ENCODE measurements at regions not wholly inside any gene's neighbourhood (a gene's known extent, or its start where the extent isn't known, plus 50 kb on each side); places are given as distances from the start of the nearest gene placed in this dataset.

DNA sequence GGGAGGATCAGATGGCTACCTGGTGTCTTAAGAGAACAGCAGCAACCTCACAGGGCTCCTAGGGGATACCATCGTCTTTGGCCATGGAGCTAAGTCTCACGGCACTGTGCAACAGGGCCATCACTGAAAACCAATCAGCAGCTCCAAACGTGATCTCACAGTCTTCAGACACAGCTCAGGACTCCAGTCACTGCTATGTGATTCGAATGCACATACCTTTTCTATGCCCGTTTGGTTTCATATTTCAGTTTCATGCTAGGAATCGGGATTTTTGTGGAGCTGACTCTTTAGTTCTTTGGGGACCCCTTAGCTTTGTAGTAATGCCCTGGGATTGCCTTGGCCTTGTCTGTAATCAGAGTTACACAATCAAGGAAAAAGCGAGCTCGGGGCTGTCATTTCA is 162.8 kb upstream of the CDH11 start:
- CTCF ChIA-PET (ENCODE audit: partially characterized antibody), result interaction anchor here (0.8 to 1.1 kb wide), 2 partner anchors 84 to 741 kb away, joined by 3 read pairs; no protein-coding TSS in a partner anchor
- Histone ChIP-seq H3K4me1 (replicated peaks in 1 of 4; ENCODE audit: control insufficient read depth in 3 of 4, insufficient read depth in 4 of 4, low read length in 3 of 4) (peaks cover 9 to 21% (median 16%) of the 10 kb centered on the region in 4 experiments), H3K23ac (ENCODE audit: insufficient read length) (no peak overlapping the region), H3K9ac (replicated peaks in 1 of 4; ENCODE audit: extremely low read depth in 1 of 4, low read depth in 3 of 4, low read length in 3 of 4) (no peak overlapping the region), H3K4me3 (ENCODE audit: extremely low read depth in 1 of 4, insufficient read depth in 2 of 4, low read depth in 3 of 4, low read length in 4 of 4) (no peak overlapping the region), H3K9me3 (ENCODE audit: insufficient read depth in 2 of 2, low read depth in 1 of 2, low read length in 1 of 2) (no peaks in the 10 kb centered on the region), H3K4ac (replicated peaks; ENCODE audit: insufficient read length, low read depth, low read length) (no peak overlapping the region), H4K20me1 (replicated peaks in 1 of 2; ENCODE audit: control insufficient read depth in 1 of 2, insufficient read depth in 2 of 2, low read length in 2 of 2) (no peaks in the 10 kb centered on the region), H3K27me3 (replicated peaks in 1 of 4; ENCODE audit: control insufficient read depth in 3 of 4, extremely low read depth in 1 of 4, insufficient read depth in 3 of 4, low read length in 3 of 4) (no peaks in the 10 kb centered on the region), H2BK15ac (ENCODE audit: low read length) (no peak overlapping the region), H3K4me2 (ENCODE audit: insufficient read depth in 1 of 2, low read depth in 2 of 2, low read length in 2 of 2) (no peak overlapping the region), H2BK120ac (replicated peaks; ENCODE audit: low read depth, low read length) (no peak overlapping the region), H3K23me2 (ENCODE audit: low read depth, low read length) (no peaks in the 10 kb centered on the region), H2BK20ac (ENCODE audit: low read length) (no peak overlapping the region), H4K8ac (ENCODE audit: extremely low read depth, insufficient read depth, low read length) (no peak overlapping the region), H3K56ac (replicated peaks; ENCODE audit: insufficient read length, low read depth, low read length) (no peak overlapping the region), H3K18ac (ENCODE audit: extremely low read depth, low read length) (no peak overlapping the region; the same call in 1 of the 2 replicates), H3K14ac (ENCODE audit: insufficient read length) (no peak overlapping the region), H3K79me2 (ENCODE audit: control insufficient read depth in 1 of 2, insufficient read depth in 2 of 2, low read length in 2 of 2) (no peaks in the 10 kb centered on the region), H2AK5ac (ENCODE audit: low read depth, low read length) (no peak overlapping the region), H3K27ac (ENCODE audit: low read depth, low read length) (no peak overlapping the region), H3K79me1 (ENCODE audit: low read depth, low read length) (no peaks in the 10 kb centered on the region), H4K91ac (replicated peaks; ENCODE audit: insufficient read length, low read length) (no peak overlapping the region), H2AFZ (ENCODE audit: low read length) (peak overlapping the region; percentile 5; the same call in 1 of the 2 replicates), H2BK12ac (ENCODE audit: low read depth, low read length) (0 out of 2 replicates have a peak overlapping the region, but pooled peaks have one; percentile 51), H4K5ac (ENCODE audit: insufficient read length, low read depth, low read length) (no peak overlapping the region), H3K36me3 (ENCODE audit: control insufficient read depth in 2 of 4, insufficient read depth in 4 of 4, low read length in 3 of 4) (no peaks in the 10 kb centered on the region), H2BK5ac (ENCODE audit: low read depth, low read length) (no peak overlapping the region)
- POLR2A ChIA-PET (ENCODE audit: partially characterized antibody), result interaction anchor here (1.1 to 3.2 kb wide), 2 partner anchors 49 to 51 kb away, joined by 3 to 10 read pairs; no protein-coding TSS in a partner anchor
- DNase-seq (ENCODE audit: low read depth in 1 of 2, low spot score in 2 of 2) (no peak), FAIRE-seq (no peak)
- no peak for TF ChIP-seq POLR2AphosphoS5 (IDR thresholded peaks at IDR 0.05; ENCODE audit: low read depth, low read length)
- no peak for TF ChIP-seq SUZ12 (IDR thresholded peaks at IDR 0.05; ENCODE audit: low read length)
- no peak for TF ChIP-seq BRCA1 (IDR thresholded peaks at IDR 0.05; ENCODE audit: low read depth, low read length)
- TF ChIP-seq EGR1 (IDR thresholded peaks at IDR 0.05; ENCODE audit: borderline replicate concordance, low read depth, low read length), result no peak
- no peak for TF ChIP-seq CTBP2 (IDR thresholded peaks at IDR 0.05; ENCODE audit: borderline replicate concordance, insufficient read depth, insufficient read length, low read length)
- TF ChIP-seq SP2 (IDR thresholded peaks at IDR 0.05; ENCODE audit: low read length), result no peak
- no peak for TF ChIP-seq TBP (IDR thresholded peaks at IDR 0.05; ENCODE audit: low read depth, low read length)
- TF ChIP-seq BACH1 (IDR thresholded peaks at IDR 0.05; ENCODE audit: low read length), result no peak
- TF ChIP-seq USF2 (IDR thresholded peaks at IDR 0.05; ENCODE audit: low read length), result no peak
- no peak for TF ChIP-seq CREB1 (IDR thresholded peaks at IDR 0.05)
- no peak for TF ChIP-seq SP1 (IDR thresholded peaks at IDR 0.05; ENCODE audit: low read depth, low read length)
- TF ChIP-seq BCL11A (IDR thresholded peaks at IDR 0.05; ENCODE audit: low read depth in 2 of 2, low read length in 2 of 2), result no peak
- no peak for TF ChIP-seq HDAC2 (IDR thresholded peaks at IDR 0.05; ENCODE audit: borderline replicate concordance in 1 of 2, low read depth in 2 of 2, low read length in 2 of 2)
- TF ChIP-seq MAFK (IDR thresholded peaks at IDR 0.05; ENCODE audit: low read depth, low read length), result no peak
- TF ChIP-seq ZNF274 (IDR thresholded peaks at IDR 0.05; ENCODE audit: borderline replicate concordance, extremely low read depth, low read length), result no peak
- WGBS, 2 experiments (ENCODE audit: extremely low coverage in 1 of 2, insufficient coverage in 1 of 2, insufficient read length in 1 of 2, insufficient replicate concordance in 2 of 2, low coverage in 1 of 2, low lambda C conversion rate in 2 of 2, missing lambda C conversion rate in 1 of 2), result 85% methylated on average over 8 of the region's 8 CpGs; no CpG with 5 or more reads in 1 of the 2 experiments

Data from H1 (cell line).